ENCODE measurements at regions not wholly inside any gene's neighbourhood (a gene's known extent, or its start where the extent isn't known, plus 50 kb on each side); places are given as distances from the start of the nearest gene placed in this dataset.

DNA sequence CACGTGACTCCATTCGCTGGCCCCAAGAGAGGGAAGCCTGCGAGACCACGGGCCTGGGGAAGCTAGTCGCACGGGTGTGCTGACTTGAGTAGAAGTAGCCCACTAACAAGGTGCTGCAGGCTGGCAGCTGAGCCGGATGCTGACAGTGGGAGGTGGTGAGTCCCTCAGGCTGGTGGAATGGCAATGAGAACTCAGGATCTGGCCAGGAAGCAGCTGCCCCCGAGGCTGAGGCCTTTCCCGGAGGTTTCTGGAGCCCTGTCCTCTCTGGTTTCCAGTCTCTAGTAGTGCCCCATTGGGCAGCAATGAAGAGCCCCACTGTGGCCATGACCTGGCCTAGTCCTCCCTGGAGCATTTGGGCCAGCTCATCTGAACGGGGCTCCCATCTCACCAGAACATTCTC lies 366.7 kb upstream of the IRX4 start:
- Histone ChIP-seq H3K4me1 (ENCODE audit: control insufficient read depth, insufficient read depth, low read length) (no peaks in the 10 kb centered on the region), H3K27ac (ENCODE audit: low read depth, low read length) (no peak overlapping the region), H3K9me3 (ENCODE audit: control insufficient read depth, insufficient read depth, low read depth, low read length) (no peaks in the 10 kb centered on the region), H3K27me3 (ENCODE audit: control insufficient read depth, insufficient read depth, low read length) (no peaks in the 10 kb centered on the region), H3K36me3 (ENCODE audit: control insufficient read depth, insufficient read depth, low read length) (no peaks in the 10 kb centered on the region), H3K4me3 (ENCODE audit: low read depth, low read length) (no peak overlapping the region), H3K9ac (ENCODE audit: low read length) (no peak overlapping the region)

- Histone ChIP-seq H3K4me3 (ENCODE audit: low read depth, low read length) (no peak overlapping the region), H3K27ac (ENCODE audit: low read depth, low read length) (no peak overlapping the region), H3K9ac (ENCODE audit: low read length) (no peak overlapping the region), H3K4me1 (ENCODE audit: control insufficient read depth, insufficient read depth, low read length) (no peaks in the 10 kb centered on the region), H3K27me3 (ENCODE audit: control insufficient read depth, insufficient read depth, low read length) (no peaks in the 10 kb centered on the region), H3K36me3 (ENCODE audit: control insufficient read depth, insufficient read depth, low read length) (no peaks in the 10 kb centered on the region), H3K9me3 (ENCODE audit: control insufficient read depth, insufficient read depth, low read depth, low read length) (no peaks in the 10 kb centered on the region)
Observed at GRCh38 chr5:2249026-2249425, 366.3 kb upstream of the IRX4 start.

DNA sequence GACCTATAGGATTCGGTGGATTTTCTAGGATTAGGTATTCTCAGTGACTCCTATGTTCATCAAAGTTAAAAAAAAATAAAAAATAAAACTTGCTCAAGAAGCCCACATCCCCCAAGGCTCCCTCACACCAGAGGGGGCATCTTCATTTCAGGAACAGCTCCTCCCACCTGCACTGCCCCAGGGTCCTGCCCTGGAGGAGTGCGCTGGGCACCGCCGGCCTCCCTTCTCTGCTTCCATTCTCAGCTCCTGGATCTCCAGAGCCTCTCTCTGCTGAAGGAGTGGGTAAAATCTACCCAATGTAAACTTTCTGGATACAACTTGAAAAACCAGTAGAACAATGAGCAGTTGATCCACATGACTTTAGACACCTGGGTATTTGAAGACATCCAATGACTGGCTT lies 359.8 kb upstream of the IRX4 start:
- Histone ChIP-seq H3K4me1 (ENCODE audit: control insufficient read depth, insufficient read depth, low read length) (no peaks in the 10 kb centered on the region), H3K36me3 (ENCODE audit: control insufficient read depth, insufficient read depth, low read length) (no peaks in the 10 kb centered on the region), H3K27me3 (ENCODE audit: control insufficient read depth, insufficient read depth, low read length) (no peaks in the 10 kb centered on the region), H3K4me3 (ENCODE audit: low read depth, low read length) (no peak overlapping the region), H3K9ac (ENCODE audit: low read length) (no peak overlapping the region), H3K27ac (ENCODE audit: low read depth, low read length) (no peak overlapping the region), H3K9me3 (ENCODE audit: control insufficient read depth, insufficient read depth, low read depth, low read length) (no peaks in the 10 kb centered on the region)

DNA sequence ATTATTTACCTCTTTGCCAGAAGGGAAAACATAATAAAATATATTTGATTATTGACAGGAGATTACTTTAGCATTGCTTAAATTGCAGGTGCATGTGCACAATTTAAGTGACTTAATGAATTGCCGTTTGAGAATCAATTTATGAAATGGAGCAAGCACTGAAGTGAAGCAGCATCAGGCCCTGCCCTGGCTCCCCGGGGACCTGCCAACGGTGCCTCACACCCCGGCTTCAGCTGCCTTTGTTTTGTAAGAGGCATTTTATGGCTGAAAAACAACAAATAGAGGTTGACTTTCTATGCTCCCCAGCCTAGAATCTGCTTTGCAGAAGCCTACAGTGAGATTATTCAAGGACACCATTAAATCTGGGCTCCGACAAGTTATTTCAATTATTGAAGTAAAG lies 359.1 kb upstream of the IRX4 start:
- no peak overlapping the region for H3K9ac ChIP-seq (ENCODE audit: low read length)
- no peaks in the 10 kb centered on the region for H3K36me3 ChIP-seq (ENCODE audit: control insufficient read depth, insufficient read depth, low read length)
- H3K27ac ChIP-seq (ENCODE audit: low read depth, low read length), result no peak overlapping the region
- H3K9me3 ChIP-seq (ENCODE audit: control insufficient read depth, insufficient read depth, low read depth, low read length), result peaks cover 3% of the 10 kb centered on the region; the same call in 1 of the 2 replicates
- no peak overlapping the region for H3K4me3 ChIP-seq (ENCODE audit: low read depth, low read length)
- H3K27me3 ChIP-seq (ENCODE audit: control insufficient read depth, insufficient read depth, low read length), result no peaks in the 10 kb centered on the region
- H3K4me1 ChIP-seq (ENCODE audit: control insufficient read depth, insufficient read depth, low read length), result no peaks in the 10 kb centered on the region

- H3K27ac ChIP-seq (ENCODE audit: low read depth, low read length), result no peak overlapping the region
- no peaks in the 10 kb centered on the region for H3K4me1 ChIP-seq (ENCODE audit: control insufficient read depth, insufficient read depth, low read length)
- no peaks in the 10 kb centered on the region for H3K36me3 ChIP-seq (ENCODE audit: control insufficient read depth, insufficient read depth, low read length)
- H3K9ac ChIP-seq (ENCODE audit: low read length), result no peak overlapping the region
- peaks cover 9% of the 10 kb centered on the region; the same call in 1 of the 2 replicates for H3K9me3 ChIP-seq (ENCODE audit: control insufficient read depth, insufficient read depth, low read depth, low read length)
- H3K27me3 ChIP-seq (ENCODE audit: control insufficient read depth, insufficient read depth, low read length), result no peaks in the 10 kb centered on the region
- no peak overlapping the region for H3K4me3 ChIP-seq (ENCODE audit: low read depth, low read length)
Observed at GRCh38 chr5:2240118-2240904, 357.6 kb upstream of the IRX4 start.

- H3K9me3 ChIP-seq (ENCODE audit: control insufficient read depth, insufficient read depth, low read depth, low read length), result peaks cover 15% of the 10 kb centered on the region; the same call in 1 of the 2 replicates
- H3K9ac ChIP-seq (ENCODE audit: low read length), result no peak overlapping the region
- no peaks in the 10 kb centered on the region for H3K4me1 ChIP-seq (ENCODE audit: control insufficient read depth, insufficient read depth, low read length)
- no peaks in the 10 kb centered on the region for H3K36me3 ChIP-seq (ENCODE audit: control insufficient read depth, insufficient read depth, low read length)
- H3K27ac ChIP-seq (ENCODE audit: low read depth, low read length), result no peak overlapping the region
- H3K27me3 ChIP-seq (ENCODE audit: control insufficient read depth, insufficient read depth, low read length), result no peaks in the 10 kb centered on the region
- no peak overlapping the region for H3K4me3 ChIP-seq (ENCODE audit: low read depth, low read length)
Observed at GRCh38 chr5:2239201-2239910, 356.6 kb upstream of the IRX4 start.

DNA sequence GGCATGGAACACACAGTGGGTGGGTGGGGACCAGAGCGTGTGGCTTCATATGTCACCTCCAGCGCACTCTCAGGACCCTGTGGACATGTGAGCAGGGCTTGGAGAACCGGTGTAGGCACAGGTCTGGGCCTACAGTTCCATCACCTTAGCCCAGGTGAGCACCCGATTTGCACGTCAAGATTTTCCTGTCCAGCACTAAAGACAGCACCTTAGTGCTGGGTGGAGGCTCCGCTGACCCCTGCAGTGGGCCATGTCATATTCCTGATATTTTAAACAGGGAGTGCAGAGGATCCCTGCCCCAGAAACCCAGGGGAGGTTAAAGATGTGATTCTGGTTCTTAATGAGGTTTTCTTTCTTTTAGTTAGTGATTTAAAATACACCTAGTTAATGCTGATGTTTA lies 356.0 kb upstream of the IRX4 start:
- H3K9me3 ChIP-seq (ENCODE audit: control insufficient read depth, insufficient read depth, low read depth, low read length), result peaks cover 16% of the 10 kb centered on the region
- H3K27ac ChIP-seq (ENCODE audit: low read depth, low read length), result no peak overlapping the region
- no peak overlapping the region for H3K4me3 ChIP-seq (ENCODE audit: low read depth, low read length)
- no peaks in the 10 kb centered on the region for H3K36me3 ChIP-seq (ENCODE audit: control insufficient read depth, insufficient read depth, low read length)
- H3K9ac ChIP-seq (ENCODE audit: low read length), result no peak overlapping the region
- H3K4me1 ChIP-seq (ENCODE audit: control insufficient read depth, insufficient read depth, low read length), result no peaks in the 10 kb centered on the region
- no peaks in the 10 kb centered on the region for H3K27me3 ChIP-seq (ENCODE audit: control insufficient read depth, insufficient read depth, low read length)

DNA sequence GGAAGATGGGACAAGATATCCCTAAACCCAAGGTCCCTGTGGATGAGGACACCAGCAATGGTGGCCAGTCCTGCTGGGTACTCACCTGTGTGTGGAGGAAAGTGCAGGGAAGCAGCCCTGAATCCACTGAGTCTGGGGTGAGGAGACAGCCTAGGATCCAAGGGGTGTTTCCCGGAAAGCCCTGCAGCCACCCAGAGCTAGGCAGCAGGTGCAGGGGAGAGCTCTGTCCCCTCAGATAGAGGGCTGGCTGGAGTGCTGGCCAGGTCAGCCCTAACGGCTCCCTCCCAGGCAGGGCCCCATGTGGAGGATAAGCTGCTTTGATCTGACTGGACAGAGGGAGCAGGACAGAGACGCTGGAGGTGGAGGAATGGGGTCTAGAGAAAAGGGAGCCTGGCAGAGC lies 344.7 kb upstream of the IRX4 start:
- H3K36me3 ChIP-seq (ENCODE audit: control insufficient read depth, insufficient read depth, low read length), result no peaks in the 10 kb centered on the region
- H3K4me3 ChIP-seq (ENCODE audit: low read depth, low read length), result no peak overlapping the region
- H3K27ac ChIP-seq (ENCODE audit: low read depth, low read length), result no peak overlapping the region
- no peaks in the 10 kb centered on the region for H3K4me1 ChIP-seq (ENCODE audit: control insufficient read depth, insufficient read depth, low read length)
- no peaks in the 10 kb centered on the region for H3K9me3 ChIP-seq (ENCODE audit: control insufficient read depth, insufficient read depth, low read depth, low read length)
- H3K27me3 ChIP-seq (ENCODE audit: control insufficient read depth, insufficient read depth, low read length), result peaks cover 2% of the 10 kb centered on the region; the same call in 1 of the 2 replicates
- no peak overlapping the region for H3K9ac ChIP-seq (ENCODE audit: low read length)

DNA sequence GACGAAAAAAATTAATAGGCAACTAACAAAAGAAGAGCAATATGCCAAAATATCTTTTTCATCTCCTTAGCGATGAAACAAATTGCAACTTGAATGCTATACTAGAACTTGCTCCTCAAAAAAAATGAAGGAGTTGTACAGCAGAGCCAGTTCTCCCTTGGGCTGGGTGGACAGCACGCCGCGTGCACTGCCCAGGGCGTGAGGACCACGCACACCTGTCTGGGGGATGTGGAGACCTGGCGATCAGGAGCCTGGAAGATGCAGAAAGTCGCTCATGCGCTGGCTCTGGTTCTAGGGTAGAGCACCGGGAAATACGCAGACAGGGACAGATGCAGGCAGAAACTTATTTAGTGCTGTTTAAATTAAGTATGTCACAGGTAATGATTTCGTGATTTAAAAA lies 342.0 kb upstream of the IRX4 start:
- Histone ChIP-seq H3K27me3 (ENCODE audit: control insufficient read depth, insufficient read depth, low read length) (peaks cover 2% of the 10 kb centered on the region; the same call in 1 of the 2 replicates), H3K36me3 (ENCODE audit: control insufficient read depth, insufficient read depth, low read length) (no peaks in the 10 kb centered on the region), H3K4me3 (ENCODE audit: low read depth, low read length) (no peak overlapping the region), H3K9ac (ENCODE audit: low read length) (no peak overlapping the region), H3K27ac (ENCODE audit: low read depth, low read length) (no peak overlapping the region), H3K4me1 (ENCODE audit: control insufficient read depth, insufficient read depth, low read length) (no peaks in the 10 kb centered on the region), H3K9me3 (ENCODE audit: control insufficient read depth, insufficient read depth, low read depth, low read length) (no peaks in the 10 kb centered on the region)

GRCh38 chr5:2223303-2223702 lies 340.6 kb upstream of the IRX4 start:
- H3K27ac ChIP-seq (ENCODE audit: low read depth, low read length), result no peak overlapping the region
- peaks cover 2% of the 10 kb centered on the region; the same call in 1 of the 2 replicates for H3K27me3 ChIP-seq (ENCODE audit: control insufficient read depth, insufficient read depth, low read length)
- no peaks in the 10 kb centered on the region for H3K9me3 ChIP-seq (ENCODE audit: control insufficient read depth, insufficient read depth, low read depth, low read length)
- no peak overlapping the region for H3K4me3 ChIP-seq (ENCODE audit: low read depth, low read length)
- H3K9ac ChIP-seq (ENCODE audit: low read length), result no peak overlapping the region
- H3K4me1 ChIP-seq (ENCODE audit: control insufficient read depth, insufficient read depth, low read length), result no peaks in the 10 kb centered on the region
- H3K36me3 ChIP-seq (ENCODE audit: control insufficient read depth, insufficient read depth, low read length), result no peaks in the 10 kb centered on the region

- no peak overlapping the region for H3K9ac ChIP-seq (ENCODE audit: low read length)
- H3K36me3 ChIP-seq (ENCODE audit: control insufficient read depth, insufficient read depth, low read length), result no peaks in the 10 kb centered on the region
- H3K27ac ChIP-seq (ENCODE audit: low read depth, low read length), result no peak overlapping the region
- no peaks in the 10 kb centered on the region for H3K9me3 ChIP-seq (ENCODE audit: control insufficient read depth, insufficient read depth, low read depth, low read length)
- no peaks in the 10 kb centered on the region for H3K4me1 ChIP-seq (ENCODE audit: control insufficient read depth, insufficient read depth, low read length)
- peaks cover 2% of the 10 kb centered on the region; the same call in 1 of the 2 replicates for H3K27me3 ChIP-seq (ENCODE audit: control insufficient read depth, insufficient read depth, low read length)
- H3K4me3 ChIP-seq (ENCODE audit: low read depth, low read length), result no peak overlapping the region
Observed at GRCh38 chr5:2222246-2222992, 339.7 kb upstream of the IRX4 start.

All from HUES6 (cell line).